ENCODE measurements at regions not wholly inside any gene's neighbourhood (a gene's known extent, or its start where the extent isn't known, plus 50 kb on each side); places are given as distances from the start of the nearest gene placed in this dataset.

DNA sequence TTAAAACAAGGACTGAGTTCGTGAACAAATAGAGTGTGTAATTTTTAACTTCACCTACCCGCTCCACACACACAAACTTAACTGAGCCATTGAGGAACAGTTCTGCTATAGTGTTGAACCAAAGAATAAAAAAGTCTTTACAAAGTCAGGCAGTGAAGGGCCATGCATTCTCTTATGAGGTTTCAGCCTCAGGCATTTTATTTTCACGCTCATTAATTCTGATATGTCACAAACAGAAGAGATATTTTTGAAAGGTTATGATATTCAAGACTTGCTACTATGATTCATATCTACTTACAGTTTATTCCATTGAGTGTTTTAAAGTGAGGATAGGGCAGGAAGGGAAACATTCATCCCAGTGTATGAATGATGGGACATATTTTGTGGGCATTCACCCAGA, 282.2 kb downstream of the SLITRK5 start:
- H3K27ac ChIP-seq (ENCODE audit: extremely low read depth, low read depth, low read length): no peak overlapping the region
- intact Hi-C loops (cut with micrococcal nuclease): no loop called here
- no peaks in the 10 kb centered on the region for H4K20me1 ChIP-seq (replicated peaks; ENCODE audit: control insufficient read depth, insufficient read depth, low read length)
- BruUV-seq (replicated peaks): no TSS peak
- no peak overlapping the region for H3K4me3 ChIP-seq
- no peak for ATAC-seq
- H3K36me3 ChIP-seq (ENCODE audit: control insufficient read depth, insufficient read depth, low read length): no peaks in the 10 kb centered on the region
- in situ Hi-C loops (cut with MboI): no loop called here
- no peak for FAIRE-seq
- no peak overlapping the region for H2AFZ ChIP-seq (ENCODE audit: low read depth, low read length)
- H3K9ac ChIP-seq (ENCODE audit: insufficient read depth in 1 of 2, low read depth in 2 of 2, low read length in 2 of 2): no peak overlapping the region
- 0% methylated on average over 3 of the region's 3 CpGs for WGBS (ENCODE audit: insufficient coverage, low coverage, missing lambda C conversion rate)
- no peaks in the 10 kb centered on the region for H3K9me1 ChIP-seq (ENCODE audit: control insufficient read depth, insufficient read depth, low read length)
- H3K27me3 ChIP-seq (ENCODE audit: control insufficient read depth in 2 of 2, insufficient read depth in 2 of 2, low read length in 2 of 2): no peaks in the 10 kb centered on the region
- ChIA-PET POLR2A (no interaction called here), CTCF (ENCODE audit: low intra/inter-chr PET ratio) (no interaction called here)
- no peaks in the 10 kb centered on the region for H3K9me3 ChIP-seq (replicated peaks; ENCODE audit: control insufficient read depth, insufficient read depth, low read depth, low read length)
- H3K4me2 ChIP-seq (ENCODE audit: insufficient read depth, low read length): no peak overlapping the region
- no peak for DNase-seq (ENCODE audit: extremely low read depth in 1 of 4, low spot score in 3 of 4)
- TF ChIP-seq MCM7 (IDR thresholded peaks at IDR 0.05): no peak
- no peak for TF ChIP-seq ZNF282 (CRISPR knock-in tag; IDR thresholded peaks at IDR 0.05)
- no peak for TF ChIP-seq BHLHE40 (IDR thresholded peaks at IDR 0.05; ENCODE audit: low read length)
- TF ChIP-seq NFYB (IDR thresholded peaks at IDR 0.05; ENCODE audit: extremely low read depth, insufficient read length): no peak
- TF ChIP-seq, protein P1, sequence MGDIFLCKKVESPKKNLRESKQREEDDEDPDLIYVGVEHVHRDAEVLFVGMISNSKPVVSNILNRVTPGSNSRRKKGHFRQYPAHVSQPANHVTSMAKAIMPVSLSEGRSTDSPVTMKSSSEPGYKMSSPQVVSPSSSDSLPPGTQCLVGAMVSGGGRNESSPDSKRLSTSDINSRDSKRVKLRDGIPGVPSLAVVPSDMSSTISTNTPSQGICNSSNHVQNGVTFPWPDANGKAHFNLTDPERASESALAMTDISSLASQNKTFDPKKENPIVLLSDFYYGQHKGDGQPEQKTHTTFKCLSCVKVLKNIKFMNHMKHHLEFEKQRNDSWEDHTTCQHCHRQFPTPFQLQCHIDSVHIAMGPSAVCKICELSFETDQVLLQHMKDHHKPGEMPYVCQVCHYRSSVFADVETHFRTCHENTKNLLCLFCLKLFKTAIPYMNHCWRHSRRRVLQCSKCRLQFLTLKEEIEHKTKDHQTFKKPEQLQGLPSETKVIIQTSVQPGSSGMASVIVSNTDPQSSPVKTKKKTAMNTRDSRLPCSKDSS (IDR thresholded peaks at IDR 0.05; ENCODE audit: low read depth, partially characterized antibody): no peak
- no peak for TF ChIP-seq SAFB2 (IDR thresholded peaks at IDR 0.05; ENCODE audit: borderline replicate concordance, low read depth, low read length, severe bottlenecking)
- TF ChIP-seq ZNF778 (CRISPR knock-in tag; IDR thresholded peaks at IDR 0.05): no peak
- TF ChIP-seq RFX7 (CRISPR knock-in tag; IDR thresholded peaks at IDR 0.05): no peak
- TF ChIP-seq IRF2 (CRISPR knock-in tag; IDR thresholded peaks at IDR 0.05): no peak
- TF ChIP-seq DACH1 (IDR thresholded peaks at IDR 0.05; ENCODE audit: partially characterized antibody): no peak
- no peak for TF ChIP-seq CAMTA2 (CRISPR knock-in tag; conservative IDR thresholded peaks at IDR 0.05)
- TF ChIP-seq XRCC4 (IDR thresholded peaks at IDR 0.05; ENCODE audit: extremely low read depth, insufficient read depth, insufficient read length): no peak
- TF ChIP-seq, protein P2, sequence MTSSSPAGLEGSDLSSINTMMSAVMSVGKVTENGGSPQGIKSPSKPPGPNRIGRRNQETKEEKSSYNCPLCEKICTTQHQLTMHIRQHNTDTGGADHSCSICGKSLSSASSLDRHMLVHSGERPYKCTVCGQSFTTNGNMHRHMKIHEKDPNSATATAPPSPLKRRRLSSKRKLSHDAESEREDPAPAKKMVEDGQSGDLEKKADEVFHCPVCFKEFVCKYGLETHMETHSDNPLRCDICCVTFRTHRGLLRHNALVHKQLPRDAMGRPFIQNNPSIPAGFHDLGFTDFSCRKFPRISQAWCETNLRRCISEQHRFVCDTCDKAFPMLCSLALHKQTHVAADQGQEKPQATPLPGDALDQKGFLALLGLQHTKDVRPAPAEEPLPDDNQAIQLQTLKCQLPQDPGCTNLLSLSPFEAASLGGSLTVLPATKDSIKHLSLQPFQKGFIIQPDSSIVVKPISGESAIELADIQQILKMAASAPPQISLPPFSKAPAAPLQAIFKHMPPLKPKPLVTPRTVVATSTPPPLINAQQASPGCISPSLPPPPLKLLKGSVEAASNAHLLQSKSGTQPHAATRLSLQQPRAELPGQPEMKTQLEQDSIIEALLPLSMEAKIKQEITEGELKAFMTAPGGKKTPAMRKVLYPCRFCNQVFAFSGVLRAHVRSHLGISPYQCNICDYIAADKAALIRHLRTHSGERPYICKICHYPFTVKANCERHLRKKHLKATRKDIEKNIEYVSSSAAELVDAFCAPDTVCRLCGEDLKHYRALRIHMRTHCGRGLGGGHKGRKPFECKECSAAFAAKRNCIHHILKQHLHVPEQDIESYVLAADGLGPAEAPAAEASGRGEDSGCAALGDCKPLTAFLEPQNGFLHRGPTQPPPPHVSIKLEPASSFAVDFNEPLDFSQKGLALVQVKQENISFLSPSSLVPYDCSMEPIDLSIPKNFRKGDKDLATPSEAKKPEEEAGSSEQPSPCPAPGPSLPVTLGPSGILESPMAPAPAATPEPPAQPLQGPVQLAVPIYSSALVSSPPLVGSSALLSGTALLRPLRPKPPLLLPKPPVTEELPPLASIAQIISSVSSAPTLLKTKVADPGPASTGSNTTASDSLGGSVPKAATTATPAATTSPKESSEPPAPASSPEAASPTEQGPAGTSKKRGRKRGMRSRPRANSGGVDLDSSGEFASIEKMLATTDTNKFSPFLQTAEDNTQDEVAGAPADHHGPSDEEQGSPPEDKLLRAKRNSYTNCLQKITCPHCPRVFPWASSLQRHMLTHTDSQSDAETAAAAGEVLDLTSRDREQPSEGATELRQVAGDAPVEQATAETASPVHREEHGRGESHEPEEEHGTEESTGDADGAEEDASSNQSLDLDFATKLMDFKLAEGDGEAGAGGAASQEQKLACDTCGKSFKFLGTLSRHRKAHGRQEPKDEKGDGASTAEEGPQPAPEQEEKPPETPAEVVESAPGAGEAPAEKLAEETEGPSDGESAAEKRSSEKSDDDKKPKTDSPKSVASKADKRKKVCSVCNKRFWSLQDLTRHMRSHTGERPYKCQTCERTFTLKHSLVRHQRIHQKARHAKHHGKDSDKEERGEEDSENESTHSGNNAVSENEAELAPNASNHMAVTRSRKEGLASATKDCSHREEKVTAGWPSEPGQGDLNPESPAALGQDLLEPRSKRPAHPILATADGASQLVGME (CRISPR knock-in tag; IDR thresholded peaks at IDR 0.05): no peak
- no peak for TF ChIP-seq ARID1B (IDR thresholded peaks at IDR 0.05)
- TF ChIP-seq SMARCA4 (IDR thresholded peaks at IDR 0.05): no peak
- TF ChIP-seq ILF3 (IDR thresholded peaks at IDR 0.05; ENCODE audit: borderline replicate concordance): no peak
- H3K79me2 ChIP-seq (ENCODE audit: control insufficient read depth, insufficient read depth, low read length): no peaks in the 10 kb centered on the region
- H3K4me1 ChIP-seq (replicated peaks in 1 of 2; ENCODE audit: control insufficient read depth in 2 of 2, insufficient read depth in 2 of 2, low read length in 2 of 2): no peaks in the 10 kb centered on the region

All from K562 (cell line).